GM21619 (cell line): ENCODE measurements at regions not wholly inside any gene's neighbourhood (a gene's known extent, or its start where the extent isn't known, plus 50 kb on each side); places are given as distances from the start of the nearest gene placed in this dataset.
"Not testable (repeated sequence)": the region's sequence is repeated elsewhere in the genome, so short reads cannot be mapped to it uniquely, and the experiment has no call there.

Experiments
- ATAC-seq: cut with Tn5 transposase; IDR thresholded peaks from one replicate; pipeline ENCODE4 v1.9.1; 2021; ENCODE audit not compliant: unreplicated experiment

GRCh38 chr7:82701949-82702348 lies 258.4 kb upstream of the CACNA2D1 start:
- no peak for ATAC-seq

GRCh38 chr7:82700741-82701140 lies 257.2 kb upstream of the CACNA2D1 start:
- no peak for ATAC-seq

- no peak for ATAC-seq
These were observed 256.2 kb upstream of the CACNA2D1 start for GRCh38 chr7:82699773-82700186.

GRCh38 chr7:82697897-82698296 lies 254.3 kb upstream of the CACNA2D1 start:
- ATAC-seq, result no peak

GRCh38 chr7:82696631-82697030 lies 253.1 kb upstream of the CACNA2D1 start:
- ATAC-seq, result no peak

- no peak for ATAC-seq
These were observed 250.4 kb upstream of the CACNA2D1 start for GRCh38 chr7:82694022-82694421.

DNA sequence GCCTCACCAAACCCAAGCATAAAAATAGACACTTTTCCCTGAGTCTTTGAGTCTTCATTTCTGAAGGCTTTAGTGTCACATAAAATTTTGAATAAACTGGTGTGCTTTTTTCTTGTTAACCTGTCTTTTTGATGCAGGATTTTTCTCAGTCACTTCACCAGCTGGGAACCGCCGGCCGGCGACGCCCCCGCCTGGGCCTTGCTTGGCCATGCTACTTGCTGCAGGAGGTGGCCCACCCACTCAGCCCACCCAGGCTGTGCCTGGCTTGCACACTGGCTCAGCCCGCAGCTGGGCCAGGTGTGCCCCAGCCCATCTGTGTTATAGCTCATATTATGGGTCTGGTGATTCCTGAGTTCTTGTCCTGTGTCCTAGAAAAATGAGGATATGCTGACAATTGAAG lies 247.4 kb upstream of the CACNA2D1 start:
- ATAC-seq, result no peak

DNA sequence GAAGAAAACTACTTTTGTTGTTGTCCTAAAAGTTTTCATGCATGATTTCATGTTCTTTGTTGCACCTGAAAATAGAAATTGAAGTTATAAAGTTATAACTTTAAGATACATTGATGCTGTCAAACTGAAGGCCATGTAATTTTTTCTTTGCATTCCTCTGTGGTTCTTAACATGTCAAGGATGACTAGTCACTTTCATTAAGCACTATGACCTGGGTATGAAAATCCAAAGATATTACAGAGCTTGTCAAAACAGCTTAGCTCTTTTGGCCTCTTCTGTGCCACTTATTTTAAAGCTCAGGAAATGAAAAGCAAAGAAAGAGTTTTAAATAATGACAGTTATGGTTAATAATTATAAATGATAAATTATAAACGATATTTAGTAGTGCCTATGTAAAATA lies 241.6 kb upstream of the CACNA2D1 start:
- ATAC-seq, result no peak

- no peak for ATAC-seq
These were observed 235.1 kb upstream of the CACNA2D1 start for GRCh38 chr7:82678716-82679115.

DNA sequence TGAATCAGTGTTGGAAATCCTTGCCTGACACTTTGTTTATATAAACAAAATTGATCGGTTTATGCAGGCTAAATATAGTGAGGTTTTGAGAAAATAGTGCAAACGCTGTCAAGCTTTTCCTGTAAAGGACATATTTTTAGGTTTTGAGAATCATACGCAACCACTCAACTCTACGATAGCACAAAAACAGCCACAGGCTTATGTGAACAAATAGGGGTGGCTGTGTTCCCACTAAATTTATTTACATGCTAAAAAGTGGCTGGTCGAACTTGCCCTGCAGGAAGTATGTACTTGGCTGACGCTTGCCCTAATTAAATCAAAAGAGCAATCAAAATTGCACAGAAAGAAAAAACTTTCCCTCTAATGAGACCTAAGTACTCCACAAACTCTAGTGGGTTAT lies 234.7 kb upstream of the CACNA2D1 start:
- ATAC-seq, result no peak

DNA sequence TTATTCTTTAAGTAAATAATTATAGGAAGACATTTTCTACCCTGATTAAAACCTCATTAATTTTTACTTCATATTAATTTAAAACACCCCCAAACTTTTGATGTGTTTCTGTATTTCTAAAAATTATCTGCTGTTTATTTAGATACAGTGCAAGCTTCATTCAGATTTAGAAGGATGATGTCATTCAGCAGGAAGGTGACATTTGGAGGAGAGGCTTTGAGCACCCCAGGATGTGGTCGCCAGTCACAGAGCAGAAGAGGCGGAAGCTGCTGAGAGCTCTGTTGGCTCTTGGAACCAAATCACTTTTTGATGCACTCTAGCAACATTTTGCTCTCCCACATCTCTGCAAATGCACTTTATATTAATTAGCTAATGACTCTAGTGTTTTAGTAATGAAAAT lies 233.9 kb upstream of the CACNA2D1 start:
- peak; percentile 71 for ATAC-seq

GRCh38 chr7:82676777-82677463 lies 233.3 kb upstream of the CACNA2D1 start:
- ATAC-seq, result no peak

- ATAC-seq, result no peak
These were observed 231.8 kb upstream of the CACNA2D1 start for GRCh38 chr7:82675396-82675795.

DNA sequence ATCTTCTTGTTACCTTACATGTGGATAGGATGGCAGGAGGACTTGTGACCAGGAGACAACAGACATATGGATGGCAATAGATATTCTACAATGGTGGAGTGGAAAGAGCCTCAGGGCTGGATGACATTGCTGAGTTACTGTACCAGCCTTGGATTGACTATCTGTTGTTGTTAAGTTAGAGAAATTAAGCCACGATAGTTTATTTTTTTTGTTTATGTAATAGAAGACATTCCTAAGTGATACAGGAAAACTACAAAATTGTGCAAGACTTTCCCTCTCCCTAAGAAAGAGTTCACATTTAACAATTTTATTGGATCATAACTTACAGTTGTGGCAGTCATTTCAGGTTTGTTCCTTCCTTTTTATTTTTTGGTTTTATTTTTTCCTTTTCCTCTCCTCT lies 230.7 kb upstream of the CACNA2D1 start:
- no peak for ATAC-seq

DNA sequence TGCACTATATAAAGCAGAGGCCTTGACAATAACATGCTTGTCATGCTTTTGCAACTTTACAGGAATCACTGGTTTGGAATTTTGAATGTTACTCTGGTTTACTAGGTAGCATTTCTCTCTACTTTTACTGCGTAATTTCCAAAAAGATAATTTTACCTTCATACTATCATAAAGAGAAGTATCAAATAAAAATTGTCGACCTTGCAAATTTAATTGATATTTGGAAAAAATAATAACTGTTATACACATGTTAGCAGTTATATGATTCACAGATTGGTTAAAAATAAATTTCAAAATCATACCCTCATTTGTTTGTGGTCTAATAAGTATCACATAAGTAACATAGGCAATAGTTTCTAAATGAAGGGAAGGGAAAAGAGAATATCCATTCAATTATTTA lies 228.5 kb upstream of the CACNA2D1 start:
- ATAC-seq, result no peak

- ATAC-seq, result no peak
These were observed 225.6 kb upstream of the CACNA2D1 start for GRCh38 chr7:82669141-82669540.

- ATAC-seq, result no peak
These were observed 225.1 kb upstream of the CACNA2D1 start for GRCh38 chr7:82668676-82669075.

DNA sequence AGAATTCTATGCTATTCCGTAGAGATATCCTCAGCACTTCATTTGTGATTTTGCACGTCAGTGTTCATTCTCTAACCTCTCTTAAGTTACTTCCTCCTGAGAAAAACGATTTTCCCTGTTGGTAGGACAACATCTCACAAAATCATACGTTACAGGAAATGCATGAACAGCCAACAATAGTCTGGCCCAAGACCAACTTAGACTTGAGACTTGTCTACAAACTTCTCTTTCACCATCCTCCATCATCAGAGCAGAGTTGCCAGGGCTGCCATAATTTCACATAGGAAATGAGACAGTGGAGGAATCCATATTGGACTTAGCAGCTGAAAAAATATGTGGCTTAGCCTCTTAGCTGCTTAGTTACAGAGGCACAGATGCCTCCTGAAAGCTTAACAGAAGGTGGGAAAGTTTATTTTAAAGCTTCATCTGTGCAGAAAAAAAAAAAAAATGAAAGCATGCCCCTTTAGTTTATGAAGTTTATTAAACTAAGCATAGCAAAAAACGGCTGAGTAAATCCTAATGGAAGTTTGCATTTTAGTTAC lies 222.5 kb upstream of the CACNA2D1 start:
- ATAC-seq, result no peak

- no peak for ATAC-seq
These were observed 212.4 kb upstream of the CACNA2D1 start for GRCh38 chr7:82655965-82656364.

DNA sequence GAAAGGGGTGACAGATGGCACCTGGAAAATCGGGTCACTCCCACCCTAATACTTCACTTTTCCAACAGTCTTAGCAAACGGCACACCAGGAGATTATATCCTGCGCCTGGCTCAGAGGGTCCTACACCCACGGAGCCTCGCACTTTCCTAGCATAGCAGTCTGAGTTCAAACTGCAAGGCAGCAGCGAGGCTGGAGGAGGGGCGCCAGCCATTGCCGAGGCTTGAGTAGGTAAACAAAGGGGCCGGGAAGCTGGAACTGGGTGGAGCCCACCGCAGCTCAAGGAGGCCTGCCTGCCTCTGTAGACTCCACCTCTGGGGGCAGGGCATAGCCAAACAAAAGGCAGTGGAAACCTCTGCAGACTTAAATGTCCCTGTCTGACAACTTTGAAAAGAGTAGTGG lies 206.5 kb upstream of the CACNA2D1 start:
- not testable (repeated sequence) for ATAC-seq

DNA sequence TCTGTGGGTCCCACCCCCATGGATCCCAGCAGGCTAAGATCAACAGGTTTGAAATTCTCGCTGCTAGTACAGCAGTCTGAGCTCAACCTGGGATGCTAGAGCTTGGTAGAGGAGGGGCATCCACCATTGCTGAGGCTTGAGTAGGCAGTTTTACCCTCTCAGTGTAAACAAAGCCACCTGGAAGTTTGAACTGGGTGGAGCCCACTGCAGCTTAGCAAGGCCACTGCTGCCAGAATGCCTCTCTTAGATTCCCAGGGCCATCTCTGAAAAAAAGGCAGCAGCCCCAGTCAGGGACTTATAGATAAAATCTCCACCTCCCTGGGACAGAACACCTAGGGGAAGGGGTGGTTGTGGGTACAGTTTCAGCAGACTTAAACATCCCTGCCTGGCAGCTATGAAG lies 190.0 kb upstream of the CACNA2D1 start:
- no peak for ATAC-seq

- no peak for ATAC-seq
These were observed 188.4 kb upstream of the CACNA2D1 start for GRCh38 chr7:82631998-82632397.

DNA sequence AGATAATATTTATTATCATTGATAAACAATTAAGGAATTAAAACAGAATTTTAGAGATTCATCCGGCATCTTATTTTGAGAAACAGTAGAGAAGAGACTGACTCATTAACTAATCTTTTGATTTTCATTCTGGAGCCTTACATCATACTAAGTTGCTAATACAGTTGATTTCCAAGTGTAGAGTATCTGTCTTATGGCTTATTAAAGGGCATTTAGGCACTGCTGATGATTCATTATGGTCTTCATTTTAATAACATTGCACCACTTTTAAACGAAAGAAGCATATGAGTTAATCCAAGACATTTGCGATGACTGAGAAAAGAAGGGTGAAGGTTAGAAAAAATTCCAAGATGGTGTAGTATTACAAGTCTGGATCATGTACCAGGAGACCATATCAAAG lies 186.0 kb upstream of the CACNA2D1 start:
- no peak for ATAC-seq
